Neural cell (in vitro differentiated cells): ENCODE measurements at regions not wholly inside any gene's neighbourhood (a gene's known extent, or its start where the extent isn't known, plus 50 kb on each side); places are given as distances from the start of the nearest gene placed in this dataset.

ENCODE experiments used
- CTCF ChIP-seq: fragments of 450-650 bp; IDR thresholded peaks from 2 replicates; pipeline ENCODE4 v1.5.1; 2014; ENCODE audit warnings: antibody characterized with exemption, mild to moderate bottlenecking, moderate library complexity; ENCODE audit not compliant: poor library complexity, severe bottlenecking
- EP300 ChIP-seq: fragments of 450-650 bp; conservative IDR thresholded peaks from 2 replicates; pipeline ENCODE4 v1.6.1; 2014; ENCODE audit warnings: antibody characterized with exemption, mild to moderate bottlenecking, moderate library complexity; ENCODE audit not compliant: poor library complexity, severe bottlenecking
- POLR2AphosphoS5 ChIP-seq: IDR thresholded peaks from 2 replicates; pipeline ENCODE4 v1.6.1; 2012

DNA sequence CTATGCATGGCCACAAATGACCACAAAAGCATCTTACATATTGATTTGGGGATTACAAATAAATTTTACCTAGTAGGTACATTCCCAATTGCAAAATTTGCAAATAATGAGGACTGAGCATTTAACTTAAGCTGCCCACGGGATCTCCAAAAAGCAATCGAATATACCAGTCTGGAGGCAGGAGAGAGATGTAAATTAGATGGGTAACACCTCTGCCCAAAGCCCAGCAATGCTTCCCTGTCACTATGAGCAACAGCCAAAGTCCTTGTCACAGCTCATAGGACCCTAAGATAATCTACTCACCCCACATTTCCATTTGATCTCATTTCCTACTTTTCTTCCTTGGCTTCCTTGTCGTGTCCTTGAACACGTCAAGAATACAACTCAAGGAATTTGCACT lies 172.2 kb downstream of the SUCLG1 start:
- TF ChIP-seq CTCF: no peak
- TF ChIP-seq EP300: no peak
- no peak for TF ChIP-seq POLR2AphosphoS5
